Parathyroid adenoma (tissue), 2 donors: ENCODE measurements at regions not wholly inside any gene's neighbourhood (a gene's known extent, or its start where the extent isn't known, plus 50 kb on each side); places are given as distances from the start of the nearest gene placed in this dataset.

Experiments used
- H2AFZ ChIP-seq: fragments of 300-600 bp; sonication (generic); one replicate; pipeline ENCODE4 v1.7.0; 2017; ENCODE audit warnings: antibody characterized with exemption, mild to moderate bottlenecking
- H3K27ac ChIP-seq: fragments of 300-600 bp; sonication (generic); one replicate; pipeline ENCODE4 v1.7.0; 2017
- H3K27me3 ChIP-seq: fragments of 300-600 bp; sonication (generic); one replicate; pipeline ENCODE4 v1.7.0; 2017; ENCODE audit warnings: low read length; ENCODE audit not compliant: control insufficient read depth, insufficient read depth
- H3K36me3 ChIP-seq: fragments of 300-600 bp; sonication (generic); one replicate; pipeline ENCODE4 v1.7.0; 2017; ENCODE audit warnings: low read length; ENCODE audit not compliant: control insufficient read depth, insufficient read depth
- H3K4me1 ChIP-seq: fragments of 300-600 bp; sonication (generic); one replicate; pipeline ENCODE4 v1.7.0; 2017; ENCODE audit warnings: control low read depth
- H3K4me2 ChIP-seq: fragments of 300-600 bp; sonication (generic); one replicate; pipeline ENCODE4 v1.7.0; 2017; ENCODE audit warnings: low read length
- H3K4me3 ChIP-seq: fragments of 300-600 bp; sonication (generic); one replicate; pipeline ENCODE4 v1.7.0; 2017; ENCODE audit warnings: low read depth, low read length
- H3K79me2 ChIP-seq: fragments of 300-600 bp; sonication (generic); one replicate; pipeline ENCODE4 v1.7.0; 2017; ENCODE audit warnings: control low read depth
- H3K9ac ChIP-seq: fragments of 300-600 bp; sonication (generic); one replicate; pipeline ENCODE4 v1.7.0; 2017; ENCODE audit warnings: mild to moderate bottlenecking
- H3K9me3 ChIP-seq: fragments of 300-600 bp; sonication (generic); one replicate; pipeline ENCODE4 v1.7.0; 2017; ENCODE audit warnings: low read length; ENCODE audit not compliant: control insufficient read depth
- CTCF ChIP-seq: fragments of 300-600 bp; sonication (generic); IDR thresholded peaks from one replicate; pipeline ENCODE4 v1.7.0; 2017; ENCODE audit warnings: antibody characterized with exemption, mild to moderate bottlenecking
- donor health status: primary hyperparathyroidism.

GRCh38 chr5:68915079-68915478 is 178.7 kb upstream of the SLC30A5 start:
- Histone ChIP-seq H3K4me2 (no peak overlapping the region), H3K4me1 (no peaks in the 10 kb centered on the region), H3K27me3 (no peaks in the 10 kb centered on the region), H3K79me2 (no peaks in the 10 kb centered on the region), H3K27ac (no peak overlapping the region), H3K9ac (no peak overlapping the region), H3K4me3 (no peak overlapping the region), H2AFZ (no peak overlapping the region), H3K36me3 (no peaks in the 10 kb centered on the region), H3K9me3 (no peaks in the 10 kb centered on the region)
- no peak for TF ChIP-seq CTCF

GRCh38 chr5:68918306-68918705 is 175.5 kb upstream of the SLC30A5 start:
- no peaks in the 10 kb centered on the region for H3K36me3 ChIP-seq
- no peak for TF ChIP-seq CTCF
- H3K9me3 ChIP-seq: no peaks in the 10 kb centered on the region
- no peak overlapping the region for H3K4me3 ChIP-seq
- H3K4me2 ChIP-seq: no peak overlapping the region
- H3K4me1 ChIP-seq: no peaks in the 10 kb centered on the region
- H3K79me2 ChIP-seq: no peaks in the 10 kb centered on the region
- H2AFZ ChIP-seq: no peak overlapping the region
- H3K9ac ChIP-seq: no peak overlapping the region
- no peaks in the 10 kb centered on the region for H3K27me3 ChIP-seq
- no peak overlapping the region for H3K27ac ChIP-seq

GRCh38 chr5:68919988-68920490 is 173.8 kb upstream of the SLC30A5 start:
- no peak overlapping the region for H3K9ac ChIP-seq
- H2AFZ ChIP-seq: no peak overlapping the region
- H3K4me1 ChIP-seq: no peaks in the 10 kb centered on the region
- H3K9me3 ChIP-seq: no peaks in the 10 kb centered on the region
- no peak overlapping the region for H3K4me2 ChIP-seq
- no peaks in the 10 kb centered on the region for H3K27me3 ChIP-seq
- no peak for TF ChIP-seq CTCF
- H3K27ac ChIP-seq: no peak overlapping the region
- H3K36me3 ChIP-seq: no peaks in the 10 kb centered on the region
- no peak overlapping the region for H3K4me3 ChIP-seq
- no peaks in the 10 kb centered on the region for H3K79me2 ChIP-seq

- Histone ChIP-seq H2AFZ (no peak overlapping the region), H3K9ac (no peak overlapping the region), H3K9me3 (no peaks in the 10 kb centered on the region), H3K79me2 (no peaks in the 10 kb centered on the region), H3K4me3 (no peak overlapping the region), H3K36me3 (no peaks in the 10 kb centered on the region), H3K4me2 (no peak overlapping the region), H3K4me1 (no peaks in the 10 kb centered on the region), H3K27ac (no peak overlapping the region), H3K27me3 (no peaks in the 10 kb centered on the region)
- TF ChIP-seq CTCF: no peak
Measured at GRCh38 chr5:68920888-68921287, 172.9 kb upstream of the SLC30A5 start.

GRCh38 chr5:68922172-68922987 is 171.4 kb upstream of the SLC30A5 start:
- H3K9me3 ChIP-seq: no peaks in the 10 kb centered on the region
- H3K4me3 ChIP-seq: no peak overlapping the region
- TF ChIP-seq CTCF: no peak
- no peak overlapping the region for H3K27ac ChIP-seq
- no peak overlapping the region for H2AFZ ChIP-seq
- H3K9ac ChIP-seq: no peak overlapping the region
- H3K79me2 ChIP-seq: no peaks in the 10 kb centered on the region
- no peaks in the 10 kb centered on the region for H3K4me1 ChIP-seq
- no peaks in the 10 kb centered on the region for H3K27me3 ChIP-seq
- no peaks in the 10 kb centered on the region for H3K36me3 ChIP-seq
- H3K4me2 ChIP-seq: no peak overlapping the region
